SK-N-SH (cell line): ENCODE measurements at regions not wholly inside any gene's neighbourhood (a gene's known extent, or its start where the extent isn't known, plus 50 kb on each side); places are given as distances from the start of the nearest gene placed in this dataset.

Experiments used
- CHD2 ChIP-seq: fragments of 150-350 bp; IDR thresholded peaks from 2 replicates; pipeline ENCODE4 v1.6.1; 2018; ENCODE audit warnings: low read length; ENCODE audit not compliant: partially characterized antibody
- EP300 ChIP-seq, 2 experiments: IDR thresholded peaks; 2 replicates each; pipeline versions ENCODE4 v1.4.0 to v1.6.1; 2012; ENCODE audit warnings: borderline replicate concordance in 1 of 2, low read depth in 1 of 2, low read length in 1 of 2
- FOXM1 ChIP-seq: IDR thresholded peaks from 2 replicates; pipeline ENCODE4 v1.4.0; 2012; ENCODE audit warnings: low read depth, mild to moderate bottlenecking
- POLR2AphosphoS5 ChIP-seq: IDR thresholded peaks from 2 replicates; pipeline ENCODE4 v1.6.1; 2012; ENCODE audit warnings: low read depth, low read length
- SIN3A ChIP-seq: IDR thresholded peaks from 2 replicates; pipeline ENCODE4 v1.6.1; 2012; ENCODE audit warnings: low read depth, mild to moderate bottlenecking, low read length, moderate library complexity, borderline replicate concordance
- TF ChIP-seq, protein P1 (sequence below): IDR thresholded peaks from 2 replicates; pipeline ENCODE4 v1.6.1; 2012; ENCODE audit warnings: mild to moderate bottlenecking, low read depth, low read length, moderate library complexity
- TF ChIP-seq, protein P2 (sequence below): fragments of 200-600 bp; sonication (generic); IDR thresholded peaks from 2 replicates; pipeline ENCODE4 v1.6.1; 2017; ENCODE audit warnings: antibody characterized with exemption, mild to moderate bottlenecking, moderate library complexity
- TF ChIP-seq, protein P3 (sequence below): IDR thresholded peaks from 2 replicates; pipeline ENCODE4 v1.4.0; 2012; ENCODE audit warnings: low read depth
- TF ChIP-seq, protein P4 (sequence below): IDR thresholded peaks from 2 replicates; pipeline ENCODE4; 2012

- TF ChIP-seq EP300 (IDR thresholded peaks at IDR 0.05; ENCODE audit: borderline replicate concordance in 1 of 2, low read depth in 1 of 2, low read length in 1 of 2), result no peak
- TF ChIP-seq, protein P1, sequence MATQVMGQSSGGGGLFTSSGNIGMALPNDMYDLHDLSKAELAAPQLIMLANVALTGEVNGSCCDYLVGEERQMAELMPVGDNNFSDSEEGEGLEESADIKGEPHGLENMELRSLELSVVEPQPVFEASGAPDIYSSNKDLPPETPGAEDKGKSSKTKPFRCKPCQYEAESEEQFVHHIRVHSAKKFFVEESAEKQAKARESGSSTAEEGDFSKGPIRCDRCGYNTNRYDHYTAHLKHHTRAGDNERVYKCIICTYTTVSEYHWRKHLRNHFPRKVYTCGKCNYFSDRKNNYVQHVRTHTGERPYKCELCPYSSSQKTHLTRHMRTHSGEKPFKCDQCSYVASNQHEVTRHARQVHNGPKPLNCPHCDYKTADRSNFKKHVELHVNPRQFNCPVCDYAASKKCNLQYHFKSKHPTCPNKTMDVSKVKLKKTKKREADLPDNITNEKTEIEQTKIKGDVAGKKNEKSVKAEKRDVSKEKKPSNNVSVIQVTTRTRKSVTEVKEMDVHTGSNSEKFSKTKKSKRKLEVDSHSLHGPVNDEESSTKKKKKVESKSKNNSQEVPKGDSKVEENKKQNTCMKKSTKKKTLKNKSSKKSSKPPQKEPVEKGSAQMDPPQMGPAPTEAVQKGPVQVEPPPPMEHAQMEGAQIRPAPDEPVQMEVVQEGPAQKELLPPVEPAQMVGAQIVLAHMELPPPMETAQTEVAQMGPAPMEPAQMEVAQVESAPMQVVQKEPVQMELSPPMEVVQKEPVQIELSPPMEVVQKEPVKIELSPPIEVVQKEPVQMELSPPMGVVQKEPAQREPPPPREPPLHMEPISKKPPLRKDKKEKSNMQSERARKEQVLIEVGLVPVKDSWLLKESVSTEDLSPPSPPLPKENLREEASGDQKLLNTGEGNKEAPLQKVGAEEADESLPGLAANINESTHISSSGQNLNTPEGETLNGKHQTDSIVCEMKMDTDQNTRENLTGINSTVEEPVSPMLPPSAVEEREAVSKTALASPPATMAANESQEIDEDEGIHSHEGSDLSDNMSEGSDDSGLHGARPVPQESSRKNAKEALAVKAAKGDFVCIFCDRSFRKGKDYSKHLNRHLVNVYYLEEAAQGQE, result no peak
- no peak for TF ChIP-seq SIN3A
- TF ChIP-seq, protein P2, sequence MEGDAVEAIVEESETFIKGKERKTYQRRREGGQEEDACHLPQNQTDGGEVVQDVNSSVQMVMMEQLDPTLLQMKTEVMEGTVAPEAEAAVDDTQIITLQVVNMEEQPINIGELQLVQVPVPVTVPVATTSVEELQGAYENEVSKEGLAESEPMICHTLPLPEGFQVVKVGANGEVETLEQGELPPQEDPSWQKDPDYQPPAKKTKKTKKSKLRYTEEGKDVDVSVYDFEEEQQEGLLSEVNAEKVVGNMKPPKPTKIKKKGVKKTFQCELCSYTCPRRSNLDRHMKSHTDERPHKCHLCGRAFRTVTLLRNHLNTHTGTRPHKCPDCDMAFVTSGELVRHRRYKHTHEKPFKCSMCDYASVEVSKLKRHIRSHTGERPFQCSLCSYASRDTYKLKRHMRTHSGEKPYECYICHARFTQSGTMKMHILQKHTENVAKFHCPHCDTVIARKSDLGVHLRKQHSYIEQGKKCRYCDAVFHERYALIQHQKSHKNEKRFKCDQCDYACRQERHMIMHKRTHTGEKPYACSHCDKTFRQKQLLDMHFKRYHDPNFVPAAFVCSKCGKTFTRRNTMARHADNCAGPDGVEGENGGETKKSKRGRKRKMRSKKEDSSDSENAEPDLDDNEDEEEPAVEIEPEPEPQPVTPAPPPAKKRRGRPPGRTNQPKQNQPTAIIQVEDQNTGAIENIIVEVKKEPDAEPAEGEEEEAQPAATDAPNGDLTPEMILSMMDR, result no peak
- TF ChIP-seq, protein P3, sequence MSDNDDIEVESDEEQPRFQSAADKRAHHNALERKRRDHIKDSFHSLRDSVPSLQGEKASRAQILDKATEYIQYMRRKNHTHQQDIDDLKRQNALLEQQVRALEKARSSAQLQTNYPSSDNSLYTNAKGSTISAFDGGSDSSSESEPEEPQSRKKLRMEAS, result no peak
- TF ChIP-seq CHD2, result no peak
- no peak for TF ChIP-seq POLR2AphosphoS5
- TF ChIP-seq FOXM1, result no peak
- TF ChIP-seq, protein P4, sequence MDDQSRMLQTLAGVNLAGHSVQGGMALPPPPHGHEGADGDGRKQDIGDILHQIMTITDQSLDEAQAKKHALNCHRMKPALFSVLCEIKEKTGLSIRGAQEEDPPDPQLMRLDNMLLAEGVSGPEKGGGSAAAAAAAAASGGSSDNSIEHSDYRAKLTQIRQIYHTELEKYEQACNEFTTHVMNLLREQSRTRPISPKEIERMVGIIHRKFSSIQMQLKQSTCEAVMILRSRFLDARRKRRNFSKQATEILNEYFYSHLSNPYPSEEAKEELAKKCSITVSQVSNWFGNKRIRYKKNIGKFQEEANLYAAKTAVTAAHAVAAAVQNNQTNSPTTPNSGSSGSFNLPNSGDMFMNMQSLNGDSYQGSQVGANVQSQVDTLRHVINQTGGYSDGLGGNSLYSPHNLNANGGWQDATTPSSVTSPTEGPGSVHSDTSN, result no peak
These were observed 283.7 kb upstream of the BRINP1 start for GRCh38 chr9:119652931-119653330.
